ENCODE measurements at regions not wholly inside any gene's neighbourhood (a gene's known extent, or its start where the extent isn't known, plus 50 kb on each side); places are given as distances from the start of the nearest gene placed in this dataset.
"Not testable (repeated sequence)": the region's sequence is repeated elsewhere in the genome, so short reads cannot be mapped to it uniquely, and the experiment has no call there.

- Mint-ChIP-seq H3K27ac (no peak overlapping the region), H3K36me3 (ENCODE audit: low read depth) (no peaks in the 10 kb centered on the region), H3K27me3 (ENCODE audit: low read depth) (no peaks in the 10 kb centered on the region), H3K4me1 (ENCODE audit: low read depth) (no peaks in the 10 kb centered on the region), H3K9me3 (peaks cover 13% of the 10 kb centered on the region), H3K4me3 (ENCODE audit: low read depth) (no peak overlapping the region)
- DNase-seq (ENCODE audit: low spot score) = no peak
- intact Hi-C loops (cut with micrococcal nuclease) = no loop called here
These were observed 228.4 kb upstream of the UFM1 start for GRCh38 chr13:38121267-38121666.

- intact Hi-C loops (cut with micrococcal nuclease) = no loop called here
- DNase-seq (ENCODE audit: low spot score) = no peak
- H3K27ac Mint-ChIP-seq = no peak overlapping the region
- H3K9me3 Mint-ChIP-seq = peaks cover 7% of the 10 kb centered on the region
- H3K4me3 Mint-ChIP-seq (ENCODE audit: low read depth) = no peak overlapping the region
- H3K27me3 Mint-ChIP-seq (ENCODE audit: low read depth) = no peaks in the 10 kb centered on the region
- no peaks in the 10 kb centered on the region for H3K4me1 Mint-ChIP-seq (ENCODE audit: low read depth)
- no peaks in the 10 kb centered on the region for H3K36me3 Mint-ChIP-seq (ENCODE audit: low read depth)
These were observed 234.3 kb upstream of the TRPC4 start for GRCh38 chr13:38103851-38104250.

- DNase-seq (ENCODE audit: low spot score) = no peak
- intact Hi-C loops (cut with micrococcal nuclease) = no loop called here
- Mint-ChIP-seq H3K36me3 (ENCODE audit: low read depth) (no peaks in the 10 kb centered on the region), H3K27ac (no peak overlapping the region), H3K27me3 (ENCODE audit: low read depth) (no peaks in the 10 kb centered on the region), H3K4me1 (ENCODE audit: low read depth) (no peaks in the 10 kb centered on the region), H3K9me3 (peaks cover 5% of the 10 kb centered on the region), H3K4me3 (ENCODE audit: low read depth) (no peak overlapping the region)
These were observed 230.2 kb upstream of the TRPC4 start for GRCh38 chr13:38099751-38100150.

GRCh38 chr13:38093425-38093824, 223.9 kb upstream of the TRPC4 start:
- H3K36me3 Mint-ChIP-seq (ENCODE audit: low read depth) = no peaks in the 10 kb centered on the region
- H3K4me3 Mint-ChIP-seq (ENCODE audit: low read depth) = no peak overlapping the region
- H3K4me1 Mint-ChIP-seq (ENCODE audit: low read depth) = no peaks in the 10 kb centered on the region
- peaks cover 10% of the 10 kb centered on the region for H3K9me3 Mint-ChIP-seq
- no peak for DNase-seq (ENCODE audit: low spot score)
- no peaks in the 10 kb centered on the region for H3K27me3 Mint-ChIP-seq (ENCODE audit: low read depth)
- H3K27ac Mint-ChIP-seq = no peak overlapping the region
- intact Hi-C loops (cut with micrococcal nuclease) = no loop called here

GRCh38 chr13:38090913-38091312, 221.3 kb upstream of the TRPC4 start:
- intact Hi-C loops (cut with micrococcal nuclease) = no loop called here
- DNase-seq (ENCODE audit: low spot score) = no peak
- no peaks in the 10 kb centered on the region for H3K4me1 Mint-ChIP-seq (ENCODE audit: low read depth)

GRCh38 chr13:38086721-38087120, 217.1 kb upstream of the TRPC4 start:
- H3K4me1 Mint-ChIP-seq (ENCODE audit: low read depth) = no peaks in the 10 kb centered on the region
- peaks cover 36% of the 10 kb centered on the region for H3K9me3 Mint-ChIP-seq
- intact Hi-C loops (cut with micrococcal nuclease) = no loop called here
- H3K27me3 Mint-ChIP-seq (ENCODE audit: low read depth) = no peaks in the 10 kb centered on the region
- no peak overlapping the region for H3K4me3 Mint-ChIP-seq (ENCODE audit: low read depth)
- H3K27ac Mint-ChIP-seq = no peak overlapping the region
- DNase-seq (ENCODE audit: low spot score) = no peak
- H3K36me3 Mint-ChIP-seq (ENCODE audit: low read depth) = no peaks in the 10 kb centered on the region

More at GRCh38 chr13:38090913-38091312, 221.3 kb upstream of the TRPC4 start:
- H3K27ac Mint-ChIP-seq = no peak overlapping the region
- no peak overlapping the region for H3K4me3 Mint-ChIP-seq (ENCODE audit: low read depth)
- H3K9me3 Mint-ChIP-seq = peaks cover 13% of the 10 kb centered on the region
- H3K36me3 Mint-ChIP-seq (ENCODE audit: low read depth) = no peaks in the 10 kb centered on the region
- no peaks in the 10 kb centered on the region for H3K27me3 Mint-ChIP-seq (ENCODE audit: low read depth)

- intact Hi-C loops (cut with micrococcal nuclease) = no loop called here
- no peaks in the 10 kb centered on the region for H3K36me3 Mint-ChIP-seq (ENCODE audit: low read depth)
- no peak for DNase-seq (ENCODE audit: low spot score)
- H3K27ac Mint-ChIP-seq = no peak overlapping the region
- H3K4me3 Mint-ChIP-seq (ENCODE audit: low read depth) = no peak overlapping the region
- H3K9me3 Mint-ChIP-seq = peaks cover 39% of the 10 kb centered on the region
- no peaks in the 10 kb centered on the region for H3K4me1 Mint-ChIP-seq (ENCODE audit: low read depth)
- no peaks in the 10 kb centered on the region for H3K27me3 Mint-ChIP-seq (ENCODE audit: low read depth)
These were observed 216.4 kb upstream of the TRPC4 start for GRCh38 chr13:38086013-38086412.

GRCh38 chr13:38073931-38074330, 204.4 kb upstream of the TRPC4 start:
- no peak for DNase-seq (ENCODE audit: low spot score)

GRCh38 chr13:38072696-38073095, 203.1 kb upstream of the TRPC4 start:
- Mint-ChIP-seq H3K9me3 (peaks cover 14% of the 10 kb centered on the region), H3K36me3 (ENCODE audit: low read depth) (no peaks in the 10 kb centered on the region), H3K27ac (no peak overlapping the region), H3K27me3 (ENCODE audit: low read depth) (no peaks in the 10 kb centered on the region), H3K4me1 (ENCODE audit: low read depth) (no peaks in the 10 kb centered on the region), H3K4me3 (ENCODE audit: low read depth) (no peak overlapping the region)
- intact Hi-C loops (cut with micrococcal nuclease) = no loop called here
- DNase-seq (ENCODE audit: low spot score) = no peak

More at GRCh38 chr13:38073931-38074330, 204.4 kb upstream of the TRPC4 start:
- Mint-ChIP-seq H3K27ac (no peak overlapping the region), H3K9me3 (peaks cover 23% of the 10 kb centered on the region), H3K4me3 (ENCODE audit: low read depth) (no peak overlapping the region), H3K27me3 (ENCODE audit: low read depth) (no peaks in the 10 kb centered on the region), H3K36me3 (ENCODE audit: low read depth) (no peaks in the 10 kb centered on the region), H3K4me1 (ENCODE audit: low read depth) (no peaks in the 10 kb centered on the region)
- intact Hi-C loops (cut with micrococcal nuclease) = no loop called here

GRCh38 chr13:38071340-38071739, 201.8 kb upstream of the TRPC4 start:
- H3K27me3 Mint-ChIP-seq (ENCODE audit: low read depth); H3K4me3 Mint-ChIP-seq (ENCODE audit: low read depth); H3K27ac Mint-ChIP-seq; H3K36me3 Mint-ChIP-seq (ENCODE audit: low read depth); DNase-seq (ENCODE audit: low spot score); intact Hi-C loops (cut with micrococcal nuclease); H3K4me1 Mint-ChIP-seq (ENCODE audit: low read depth): not testable (repeated sequence)
- peaks cover 13% of the 10 kb centered on the region for H3K9me3 Mint-ChIP-seq

GRCh38 chr13:38053896-38054295, 184.3 kb upstream of the TRPC4 start:
- no peak for DNase-seq (ENCODE audit: low spot score)
- Mint-ChIP-seq H3K9me3 (peaks cover 5% of the 10 kb centered on the region), H3K36me3 (ENCODE audit: low read depth) (no peaks in the 10 kb centered on the region), H3K4me3 (ENCODE audit: low read depth) (no peak overlapping the region), H3K4me1 (ENCODE audit: low read depth) (no peaks in the 10 kb centered on the region), H3K27me3 (ENCODE audit: low read depth) (no peaks in the 10 kb centered on the region), H3K27ac (no peak overlapping the region)
- intact Hi-C loops (cut with micrococcal nuclease) = no loop called here

GRCh38 chr13:38046049-38046376, 176.4 kb upstream of the TRPC4 start:
- H3K9me3 Mint-ChIP-seq = peaks cover 21% of the 10 kb centered on the region
- H3K27ac Mint-ChIP-seq = no peak overlapping the region
- H3K36me3 Mint-ChIP-seq (ENCODE audit: low read depth) = no peaks in the 10 kb centered on the region
- intact Hi-C loops (cut with micrococcal nuclease) = no loop called here
- H3K4me1 Mint-ChIP-seq (ENCODE audit: low read depth) = no peaks in the 10 kb centered on the region
- no peak for DNase-seq (ENCODE audit: low spot score)
- H3K27me3 Mint-ChIP-seq (ENCODE audit: low read depth) = no peaks in the 10 kb centered on the region
- no peak overlapping the region for H3K4me3 Mint-ChIP-seq (ENCODE audit: low read depth)

- intact Hi-C loops (cut with micrococcal nuclease) = no loop called here
- H3K9me3 Mint-ChIP-seq = peaks cover 21% of the 10 kb centered on the region
- no peak for DNase-seq (ENCODE audit: low spot score)
- H3K36me3 Mint-ChIP-seq (ENCODE audit: low read depth) = no peaks in the 10 kb centered on the region
- H3K4me1 Mint-ChIP-seq (ENCODE audit: low read depth) = no peaks in the 10 kb centered on the region
- H3K27ac Mint-ChIP-seq = no peak overlapping the region
- H3K4me3 Mint-ChIP-seq (ENCODE audit: low read depth) = no peak overlapping the region
- H3K27me3 Mint-ChIP-seq (ENCODE audit: low read depth) = no peaks in the 10 kb centered on the region
These were observed 175.9 kb upstream of the TRPC4 start for GRCh38 chr13:38045278-38046048.

- H3K4me3 Mint-ChIP-seq (ENCODE audit: low read depth) = no peak overlapping the region
- intact Hi-C loops (cut with micrococcal nuclease) = no loop called here
These were observed 174.5 kb upstream of the TRPC4 start for GRCh38 chr13:38044067-38044466.

More at GRCh38 chr13:38044067-38044466, 174.5 kb upstream of the TRPC4 start:
- Mint-ChIP-seq H3K9me3 (peaks cover 21% of the 10 kb centered on the region), H3K36me3 (ENCODE audit: low read depth) (no peaks in the 10 kb centered on the region), H3K4me1 (ENCODE audit: low read depth) (no peaks in the 10 kb centered on the region), H3K27me3 (ENCODE audit: low read depth) (no peaks in the 10 kb centered on the region), H3K27ac (no peak overlapping the region)
- DNase-seq (ENCODE audit: low spot score) = no peak

Measured in activated T-helper 2 cell treated with anti-CD3 and anti-CD28 coated beads, Interferon-gamma antibody, Interleukin-2, Interleukin-4, amounts not matched to agents 10 μg/mL and 5 μg/mL and 100 μg/mL, durations not matched to agents 14 hours and 24 hours and 36 hours (primary cell).